ACC112 (cell line): ENCODE measurements at regions not wholly inside any gene's neighbourhood (a gene's known extent, or its start where the extent isn't known, plus 50 kb on each side); places are given as distances from the start of the nearest gene placed in this dataset.
"Not testable (repeated sequence)": the region's sequence is repeated elsewhere in the genome, so short reads cannot be mapped to it uniquely, and the experiment has no call there.

ENCODE experiments used
- H2AFZ ChIP-seq: fragments of 200-600 bp; sonication (generic); one replicate; pipeline ENCODE4 v1.6.0; 2017; ENCODE audit warnings: antibody characterized with exemption, low read length; ENCODE audit not compliant: unreplicated experiment
- H3K27ac ChIP-seq: fragments of 200-600 bp; sonication (generic); 2 replicates; pipeline ENCODE4 v1.5.1; 2014; ENCODE audit warnings: low read depth, mild to moderate bottlenecking, antibody characterized with exemption, low read length, moderate library complexity
- H3K27me3 ChIP-seq: fragments of 200-600 bp; sonication (generic); 2 replicates; pipeline ENCODE4 v1.6.1; 2014; ENCODE audit warnings: mild to moderate bottlenecking, antibody characterized with exemption, low read length, moderate library complexity, mixed read lengths; ENCODE audit not compliant: insufficient read depth
- H3K36me3 ChIP-seq: fragments of 200-600 bp; sonication (generic); 2 replicates; pipeline ENCODE4 v1.6.1; 2016; ENCODE audit warnings: mild to moderate bottlenecking, antibody characterized with exemption, low read length, moderate library complexity, mixed read lengths; ENCODE audit not compliant: insufficient read depth
- H3K4me1 ChIP-seq: fragments of 200-600 bp; sonication (generic); one replicate; pipeline ENCODE4 v1.6.1; 2016; ENCODE audit warnings: low read length, mixed read lengths; ENCODE audit not compliant: insufficient read depth, unreplicated experiment, control insufficient read depth
- H3K4me3 ChIP-seq: fragments of 200-600 bp; sonication (generic); 2 replicates; pipeline ENCODE4 v1.5.1; 2014; ENCODE audit warnings: mild to moderate bottlenecking, low read depth, low read length
- H3K79me2 ChIP-seq: fragments of 200-600 bp; sonication (generic); one replicate; pipeline ENCODE4 v1.6.0; 2016; ENCODE audit warnings: low read length; ENCODE audit not compliant: control insufficient read depth, unreplicated experiment, insufficient read depth

DNA sequence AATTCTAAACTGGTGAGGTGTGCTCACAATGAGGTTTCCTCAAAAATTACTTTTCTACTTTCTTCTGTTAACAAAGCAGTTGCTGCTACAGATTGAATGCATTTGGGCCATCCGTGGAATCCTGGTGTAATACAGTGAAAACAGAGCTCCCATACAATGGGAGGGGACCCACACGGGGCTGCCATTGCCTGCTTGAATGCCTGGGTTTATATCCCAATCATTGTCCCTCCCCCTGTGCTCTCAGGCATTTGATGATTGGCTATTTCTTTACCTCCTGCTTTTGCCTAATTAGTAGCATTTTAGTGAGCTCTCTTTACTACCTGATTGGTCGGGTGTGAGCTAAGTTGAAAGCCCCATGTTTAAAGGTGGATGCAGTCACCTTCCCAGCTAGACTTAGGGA lies 52.9 kb upstream of the CSF1 start:
- H3K27ac ChIP-seq, H3K79me2 ChIP-seq, H3K27me3 ChIP-seq, H3K36me3 ChIP-seq, H3K4me3 ChIP-seq, H3K4me1 ChIP-seq, H2AFZ ChIP-seq: not testable (repeated sequence)

DNA sequence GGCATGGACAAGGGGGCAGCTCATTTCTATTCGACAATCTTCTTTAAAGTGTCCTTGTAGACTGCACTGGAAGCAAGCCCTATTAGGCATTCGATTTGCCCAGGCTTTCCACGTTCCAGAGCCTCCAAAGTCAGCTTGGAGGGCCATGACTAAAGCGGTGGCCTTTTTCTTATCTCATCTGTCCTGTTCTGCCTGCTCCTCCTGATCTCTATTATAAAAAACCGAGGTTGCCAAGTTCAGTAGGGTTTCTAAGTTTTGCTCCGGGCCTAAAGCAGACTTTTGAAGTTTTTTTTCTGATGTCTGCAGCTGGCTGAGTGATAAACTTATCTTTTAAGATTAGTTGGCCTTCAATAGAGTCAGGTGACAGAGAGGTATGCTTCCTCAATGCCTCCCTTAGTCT lies 54.7 kb upstream of the CSF1 start:
- H3K4me3 ChIP-seq, H3K27ac ChIP-seq, H2AFZ ChIP-seq, H3K79me2 ChIP-seq, H3K36me3 ChIP-seq, H3K27me3 ChIP-seq: not testable (repeated sequence)
- H3K4me1 ChIP-seq = peaks cover 12% of the 10 kb centered on the region

DNA sequence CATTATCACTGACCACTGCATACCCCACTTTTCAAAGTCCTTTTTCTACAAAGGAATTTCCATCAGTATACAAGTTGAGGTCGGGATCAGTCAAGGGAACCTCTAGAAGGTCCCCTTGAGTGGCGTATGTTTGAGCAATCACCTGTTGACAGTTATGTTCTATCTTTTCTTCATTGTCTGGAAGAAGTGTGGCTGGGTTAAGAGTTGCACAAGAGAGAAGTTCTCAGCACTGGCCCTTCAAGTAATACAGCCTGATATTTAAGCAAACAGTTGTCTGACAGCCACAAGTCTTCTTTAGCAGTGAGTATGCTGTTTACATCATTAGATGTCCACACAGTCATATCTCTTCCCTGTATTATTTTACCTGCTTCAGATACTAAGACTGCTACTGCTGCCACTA lies 56.7 kb upstream of the CSF1 start:
- H3K4me3 ChIP-seq, H2AFZ ChIP-seq, H3K36me3 ChIP-seq, H3K27me3 ChIP-seq, H3K79me2 ChIP-seq, H3K27ac ChIP-seq: not testable (repeated sequence)
- H3K4me1 ChIP-seq = peaks cover 32% of the 10 kb centered on the region

DNA sequence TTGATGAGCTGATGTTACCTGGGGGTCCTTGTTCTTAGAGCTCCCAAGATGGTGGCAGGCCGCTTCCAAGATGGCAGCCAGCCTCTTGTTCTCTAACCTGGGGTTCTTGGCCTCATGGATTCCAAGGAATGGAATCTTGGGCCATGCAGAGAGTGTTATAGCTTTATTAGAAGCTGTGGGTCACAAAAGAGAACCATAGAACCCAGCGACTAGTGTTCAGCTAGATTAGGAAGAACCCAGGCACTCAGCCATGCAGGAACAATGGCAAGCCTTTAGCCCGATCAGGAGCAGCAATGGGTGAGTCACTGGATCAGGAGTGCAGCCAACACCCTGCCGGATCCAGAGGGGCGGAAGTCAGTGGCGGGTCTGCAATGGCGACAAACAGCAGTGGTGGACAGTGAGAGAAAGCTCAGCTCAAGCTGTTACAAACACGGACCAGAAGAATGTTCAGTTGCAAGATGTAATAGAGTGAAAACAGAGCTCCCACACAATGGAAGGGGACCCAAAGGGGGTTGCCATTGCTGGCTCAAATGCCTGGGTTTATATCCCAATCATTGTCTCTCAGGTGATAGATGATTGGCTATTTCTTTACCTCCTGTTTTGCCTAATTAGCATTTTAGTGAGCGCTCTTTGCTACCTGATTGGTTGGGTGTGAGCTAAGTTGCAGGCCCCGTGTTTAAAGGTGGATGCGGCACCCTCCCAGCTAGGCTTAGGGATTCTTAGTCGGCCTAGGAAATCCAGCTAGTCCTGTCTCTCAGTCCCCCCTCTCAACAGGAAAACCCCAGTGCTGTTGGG lies 58.2 kb upstream of the CSF1 start:
- not testable (repeated sequence) for H3K27me3 ChIP-seq, H3K27ac ChIP-seq, H3K79me2 ChIP-seq, H3K36me3 ChIP-seq, H3K4me3 ChIP-seq
- peak overlapping the region; percentile 56 for H2AFZ ChIP-seq
- H3K4me1 ChIP-seq = peaks cover 32% of the 10 kb centered on the region

DNA sequence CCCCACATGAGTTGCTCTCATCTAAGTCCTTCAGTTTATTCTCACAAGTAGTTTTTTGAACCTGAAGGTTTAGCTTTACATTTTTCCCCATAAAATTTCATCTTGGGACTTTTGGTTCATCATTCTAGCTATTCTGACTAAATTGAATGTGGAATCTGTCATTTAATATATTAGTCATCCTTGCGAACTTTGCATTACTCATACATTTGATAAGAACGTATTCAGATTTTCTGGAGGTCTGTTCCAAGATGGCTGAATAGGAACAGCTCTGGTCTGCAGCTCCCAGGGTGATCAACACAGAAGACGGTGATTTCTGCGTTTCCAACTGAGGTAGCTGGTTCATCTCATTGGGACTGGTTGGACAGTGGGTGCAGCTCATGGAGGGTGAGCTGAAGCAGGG lies 59.8 kb upstream of the CSF1 start:
- H3K4me1 ChIP-seq = peaks cover 32% of the 10 kb centered on the region
- no peaks in the 10 kb centered on the region for H3K27me3 ChIP-seq
- peak overlapping the region; percentile 5; the same call in 1 of the 2 replicates for H3K27ac ChIP-seq
- H3K79me2 ChIP-seq = no peaks in the 10 kb centered on the region
- no peak overlapping the region for H3K4me3 ChIP-seq
- H3K36me3 ChIP-seq = no peaks in the 10 kb centered on the region
- peak overlapping the region; percentile 3 for H2AFZ ChIP-seq

DNA sequence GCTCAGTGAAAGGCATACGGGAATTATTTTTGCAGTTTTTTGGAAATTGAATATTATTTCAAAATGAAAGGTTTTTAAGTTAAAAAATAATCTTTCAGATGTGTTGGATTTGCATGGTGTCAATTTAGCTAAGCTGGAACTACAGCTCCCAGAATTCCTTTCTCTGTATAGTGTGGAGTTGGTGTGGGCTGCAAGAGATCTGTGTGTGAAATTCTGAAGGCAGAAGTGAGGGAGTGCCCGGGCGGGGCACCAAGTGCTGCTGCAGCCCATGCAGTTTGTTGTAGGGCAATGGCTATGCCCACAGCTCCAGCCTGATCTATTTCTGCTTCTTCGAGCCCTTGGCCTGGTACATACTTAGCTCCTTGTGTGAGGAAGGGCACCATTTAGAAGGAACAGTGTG lies 60.5 kb upstream of the CSF1 start:
- no peak overlapping the region for H3K4me3 ChIP-seq
- no peaks in the 10 kb centered on the region for H3K27me3 ChIP-seq
- H3K79me2 ChIP-seq = no peaks in the 10 kb centered on the region
- H3K4me1 ChIP-seq = peaks cover 32% of the 10 kb centered on the region
- peak overlapping the region; percentile 5; the same call in 1 of the 2 replicates for H3K27ac ChIP-seq
- no peak overlapping the region for H2AFZ ChIP-seq
- H3K36me3 ChIP-seq = no peaks in the 10 kb centered on the region

DNA sequence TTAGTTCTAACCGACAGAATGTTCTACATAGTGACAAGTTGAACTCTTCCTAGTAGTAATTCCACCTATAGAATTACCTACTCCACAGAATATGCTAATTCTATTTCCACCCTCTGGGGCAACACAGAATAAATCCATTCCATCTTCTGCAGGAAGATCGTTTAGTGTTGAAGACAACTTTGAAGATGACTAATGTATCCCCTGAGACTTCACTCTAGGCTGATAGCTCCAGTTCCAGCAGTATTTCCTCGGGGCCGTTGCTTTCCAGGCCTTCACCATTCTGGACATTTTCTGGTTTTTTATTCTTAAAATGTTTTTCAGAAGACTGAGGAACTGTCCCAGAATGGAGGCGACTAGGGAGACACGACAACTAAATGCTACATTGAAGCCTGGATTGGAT lies 61.0 kb upstream of the CSF1 start:
- Histone ChIP-seq H3K27ac (no peak overlapping the region), H2AFZ (no peak overlapping the region), H3K27me3 (no peaks in the 10 kb centered on the region), H3K36me3 (no peaks in the 10 kb centered on the region), H3K79me2 (no peaks in the 10 kb centered on the region), H3K4me3 (no peak overlapping the region), H3K4me1 (peaks cover 32% of the 10 kb centered on the region)

DNA sequence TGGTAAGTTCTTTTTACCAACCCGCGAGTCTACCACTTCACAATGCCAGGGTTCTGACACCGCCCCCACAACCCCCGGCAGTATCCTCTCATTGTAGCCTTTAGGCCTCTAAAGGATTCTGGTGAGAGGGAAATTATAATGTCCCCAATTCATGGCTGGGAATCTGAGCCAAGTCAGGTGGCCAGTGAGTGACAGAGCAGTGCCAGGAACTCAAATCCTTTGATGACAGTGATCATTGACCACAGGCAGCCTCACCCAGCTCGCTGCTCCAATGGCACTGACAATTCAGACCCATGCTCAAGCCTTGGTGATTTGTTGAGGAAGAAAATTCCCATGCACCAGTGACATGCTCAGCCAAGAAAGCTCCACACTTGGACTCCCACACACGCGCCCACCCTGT lies 63.4 kb upstream of the CSF1 start:
- Histone ChIP-seq H2AFZ (no peak overlapping the region), H3K27me3 (no peaks in the 10 kb centered on the region), H3K27ac (no peak overlapping the region), H3K4me1 (peaks cover 29% of the 10 kb centered on the region), H3K4me3 (no peak overlapping the region), H3K79me2 (no peaks in the 10 kb centered on the region), H3K36me3 (no peaks in the 10 kb centered on the region)

DNA sequence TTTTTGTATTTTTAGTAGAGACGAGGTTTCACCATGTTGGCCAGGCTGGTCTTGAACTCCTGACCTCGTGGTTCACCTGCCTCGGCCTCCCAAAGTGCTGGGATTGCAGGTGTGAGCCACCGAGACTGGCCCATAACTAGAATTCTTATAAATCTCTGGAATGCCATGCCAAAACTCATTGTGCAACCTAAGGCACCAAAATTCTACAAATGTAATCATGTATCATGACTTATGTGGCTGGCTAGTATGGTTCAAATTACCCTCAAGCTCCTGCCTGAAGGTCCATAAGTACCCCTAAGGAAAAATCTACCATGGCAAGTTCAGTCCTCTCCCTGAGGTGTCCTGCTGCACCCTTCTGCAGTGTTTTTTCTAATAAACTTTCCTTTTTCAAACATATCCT lies 63.8 kb upstream of the CSF1 start:
- Histone ChIP-seq H3K4me3 (no peak overlapping the region), H3K27ac (no peak overlapping the region), H3K4me1 (peaks cover 26% of the 10 kb centered on the region), H3K36me3 (no peaks in the 10 kb centered on the region), H3K27me3 (no peaks in the 10 kb centered on the region), H2AFZ (no peak overlapping the region), H3K79me2 (no peaks in the 10 kb centered on the region)

DNA sequence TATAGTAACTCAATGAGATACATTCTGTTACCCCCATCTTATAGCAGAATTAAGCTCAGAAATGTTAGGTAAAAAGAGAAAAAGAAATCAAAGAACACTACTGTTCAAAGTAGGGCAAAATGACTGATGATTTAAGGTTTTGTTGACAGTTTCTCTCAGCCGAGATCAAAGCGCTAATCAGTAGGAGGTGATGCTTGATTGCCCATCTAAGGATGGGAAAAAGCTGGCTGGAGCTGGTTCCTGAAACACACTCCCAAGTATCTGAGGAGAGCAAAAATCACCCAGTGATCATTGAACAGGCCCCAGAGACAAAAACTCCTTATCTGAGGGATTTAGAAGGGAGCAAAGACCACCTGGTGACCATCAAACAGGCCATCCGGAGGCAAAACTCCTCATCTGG lies 64.5 kb upstream of the CSF1 start:
- no peaks in the 10 kb centered on the region for H3K79me2 ChIP-seq
- H3K4me1 ChIP-seq = peaks cover 22% of the 10 kb centered on the region
- H3K36me3 ChIP-seq = no peaks in the 10 kb centered on the region
- no peaks in the 10 kb centered on the region for H3K27me3 ChIP-seq
- no peak overlapping the region for H2AFZ ChIP-seq
- no peak overlapping the region for H3K27ac ChIP-seq
- H3K4me3 ChIP-seq = no peak overlapping the region

DNA sequence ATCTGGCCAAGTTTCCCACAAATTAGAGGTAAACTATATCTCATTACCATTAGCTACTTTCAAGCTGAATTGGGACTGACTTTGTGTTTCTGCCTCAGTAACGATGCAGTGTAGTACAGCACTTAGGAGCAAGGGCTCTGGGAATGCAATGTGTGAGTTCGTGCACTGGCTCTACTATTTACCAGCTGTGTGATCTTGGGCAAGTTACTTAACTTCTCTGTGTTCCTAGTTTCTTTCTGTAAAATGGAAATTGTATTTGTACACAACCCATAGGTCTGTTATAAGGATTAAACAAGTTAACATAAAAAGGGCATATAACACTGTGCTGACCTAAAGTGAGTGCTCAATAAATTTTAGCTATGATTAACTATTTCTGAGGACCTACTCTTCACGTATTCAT lies 65.0 kb upstream of the CSF1 start:
- H3K4me1 ChIP-seq = peaks cover 17% of the 10 kb centered on the region
- H3K36me3 ChIP-seq = no peaks in the 10 kb centered on the region
- no peaks in the 10 kb centered on the region for H3K27me3 ChIP-seq
- H2AFZ ChIP-seq = no peak overlapping the region
- H3K4me3 ChIP-seq = no peak overlapping the region
- H3K79me2 ChIP-seq = no peaks in the 10 kb centered on the region
- H3K27ac ChIP-seq = no peak overlapping the region
